ENCODE measurements at regions not wholly inside any gene's neighbourhood (a gene's known extent, or its start where the extent isn't known, plus 50 kb on each side); places are given as distances from the start of the nearest gene placed in this dataset.

DNA sequence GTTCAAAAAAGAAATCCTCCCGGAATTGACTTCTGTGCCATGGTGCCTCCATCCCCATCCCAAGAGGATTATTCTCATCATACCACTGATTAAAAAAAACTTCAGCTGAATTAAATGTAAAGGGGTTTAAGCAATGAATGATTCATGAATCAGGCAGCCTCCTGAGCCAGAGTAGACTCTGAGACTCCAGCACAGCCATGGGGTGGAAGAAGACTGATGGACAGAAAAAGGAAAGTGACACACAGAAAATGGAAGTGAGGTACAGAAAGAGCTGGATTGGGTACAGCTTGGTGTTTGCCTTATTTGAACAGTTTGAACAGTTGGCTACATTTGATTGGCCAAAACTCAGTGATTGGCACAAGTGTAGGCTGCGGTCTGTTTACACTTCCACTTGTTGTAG lies 224.8 kb upstream of the ATP10A start:
- no peaks in the 10 kb centered on the region for H3K9me3 ChIP-seq
- no peak overlapping the region for H3K4me3 ChIP-seq
- ATAC-seq, result no peak
- WGBS, 2 donors, result 89 to 90% methylated on average over 2 of the region's 2 CpGs
- H3K4me1 ChIP-seq, result peaks cover 9% of the 10 kb centered on the region
- no peaks in the 10 kb centered on the region for H3K36me3 ChIP-seq (replicated peaks in 1 of 2; ENCODE audit: insufficient read depth in 1 of 2, low read depth in 2 of 2)
- intact Hi-C loops (cut with DNase I), result no loop called here
- H3K27me3 ChIP-seq, result no peaks in the 10 kb centered on the region
- no peak overlapping the region for H3K27ac ChIP-seq
- TF ChIP-seq, protein P1, sequence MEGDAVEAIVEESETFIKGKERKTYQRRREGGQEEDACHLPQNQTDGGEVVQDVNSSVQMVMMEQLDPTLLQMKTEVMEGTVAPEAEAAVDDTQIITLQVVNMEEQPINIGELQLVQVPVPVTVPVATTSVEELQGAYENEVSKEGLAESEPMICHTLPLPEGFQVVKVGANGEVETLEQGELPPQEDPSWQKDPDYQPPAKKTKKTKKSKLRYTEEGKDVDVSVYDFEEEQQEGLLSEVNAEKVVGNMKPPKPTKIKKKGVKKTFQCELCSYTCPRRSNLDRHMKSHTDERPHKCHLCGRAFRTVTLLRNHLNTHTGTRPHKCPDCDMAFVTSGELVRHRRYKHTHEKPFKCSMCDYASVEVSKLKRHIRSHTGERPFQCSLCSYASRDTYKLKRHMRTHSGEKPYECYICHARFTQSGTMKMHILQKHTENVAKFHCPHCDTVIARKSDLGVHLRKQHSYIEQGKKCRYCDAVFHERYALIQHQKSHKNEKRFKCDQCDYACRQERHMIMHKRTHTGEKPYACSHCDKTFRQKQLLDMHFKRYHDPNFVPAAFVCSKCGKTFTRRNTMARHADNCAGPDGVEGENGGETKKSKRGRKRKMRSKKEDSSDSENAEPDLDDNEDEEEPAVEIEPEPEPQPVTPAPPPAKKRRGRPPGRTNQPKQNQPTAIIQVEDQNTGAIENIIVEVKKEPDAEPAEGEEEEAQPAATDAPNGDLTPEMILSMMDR (IDR thresholded peaks at IDR 0.05), result no peak
- TF ChIP-seq POLR2A (IDR thresholded peaks at IDR 0.05), result no peak
- DNase-seq, result no peak

DNA sequence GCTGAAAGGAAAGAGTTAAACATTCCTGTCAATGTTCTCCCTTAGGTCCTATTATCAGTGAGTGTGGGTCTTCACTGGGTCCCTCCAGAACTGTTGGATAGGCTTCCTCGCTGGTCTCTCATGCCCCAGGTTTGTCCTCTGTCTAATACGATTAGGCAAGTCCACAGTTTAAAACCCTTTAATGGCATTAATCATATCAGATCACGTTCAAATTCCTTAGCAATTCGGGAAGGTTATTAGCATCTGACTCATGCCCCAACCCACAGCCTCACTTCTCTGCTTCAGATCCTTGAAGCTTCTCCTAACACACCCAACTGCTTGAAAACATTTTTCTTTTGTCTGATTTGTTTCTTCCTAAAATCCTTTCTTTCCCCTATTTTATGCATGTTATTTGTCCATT lies 224.3 kb upstream of the ATP10A start:
- ATAC-seq, result no peak
- WGBS, 2 donors, result 53 to 57% methylated on average over 4 of the region's 4 CpGs

DNA sequence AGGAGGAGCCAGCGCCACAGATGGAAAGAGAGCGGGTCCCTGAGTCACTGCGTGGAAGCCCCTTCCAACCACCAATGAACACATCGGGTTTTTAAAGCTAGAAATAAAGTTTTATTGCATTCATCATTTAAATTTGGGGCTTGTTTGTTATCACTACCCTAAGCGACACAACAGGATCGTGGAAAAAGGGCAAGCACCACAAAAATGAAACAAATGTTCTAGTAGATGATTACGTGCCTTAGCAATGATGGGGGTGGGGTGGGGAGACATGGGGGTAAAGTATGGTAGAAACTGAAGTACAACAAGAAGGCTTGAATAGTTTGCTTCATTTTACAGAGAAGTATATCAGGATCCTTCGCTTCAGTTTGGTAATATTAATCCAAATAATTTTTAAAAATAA lies 221.6 kb upstream of the ATP10A start:
- Histone ChIP-seq H3K27ac (no peak overlapping the region), H3K4me3 (no peak overlapping the region), H3K9me3 (no peaks in the 10 kb centered on the region), H3K27me3 (no peaks in the 10 kb centered on the region), H3K36me3 (replicated peaks in 1 of 2; ENCODE audit: insufficient read depth in 1 of 2, low read depth in 2 of 2) (no peaks in the 10 kb centered on the region), H3K4me1 (peaks cover 15% of the 10 kb centered on the region)
- TF ChIP-seq, protein P1 (IDR thresholded peaks at IDR 0.05), result no peak
- no peak for TF ChIP-seq POLR2A (IDR thresholded peaks at IDR 0.05)
- ATAC-seq (no peak), DNase-seq (no peak)
- 95 to 97% methylated on average over 8 of the region's 8 CpGs for WGBS, 2 donors
- intact Hi-C loops (cut with DNase I), result no loop called here

More for the DNA sequence above, 224.3 kb upstream of the ATP10A start:
- intact Hi-C loops (cut with DNase I), result no loop called here
- H3K27ac ChIP-seq, result no peak overlapping the region
- DNase-seq, result no peak
- H3K4me3 ChIP-seq, result no peak overlapping the region
- no peaks in the 10 kb centered on the region for H3K27me3 ChIP-seq
- no peaks in the 10 kb centered on the region for H3K9me3 ChIP-seq
- no peaks in the 10 kb centered on the region for H3K36me3 ChIP-seq (replicated peaks in 1 of 2; ENCODE audit: insufficient read depth in 1 of 2, low read depth in 2 of 2)
- peaks cover 9% of the 10 kb centered on the region for H3K4me1 ChIP-seq
- TF ChIP-seq POLR2A (IDR thresholded peaks at IDR 0.05), result no peak
- TF ChIP-seq, protein P1 (IDR thresholded peaks at IDR 0.05), result no peak

DNA sequence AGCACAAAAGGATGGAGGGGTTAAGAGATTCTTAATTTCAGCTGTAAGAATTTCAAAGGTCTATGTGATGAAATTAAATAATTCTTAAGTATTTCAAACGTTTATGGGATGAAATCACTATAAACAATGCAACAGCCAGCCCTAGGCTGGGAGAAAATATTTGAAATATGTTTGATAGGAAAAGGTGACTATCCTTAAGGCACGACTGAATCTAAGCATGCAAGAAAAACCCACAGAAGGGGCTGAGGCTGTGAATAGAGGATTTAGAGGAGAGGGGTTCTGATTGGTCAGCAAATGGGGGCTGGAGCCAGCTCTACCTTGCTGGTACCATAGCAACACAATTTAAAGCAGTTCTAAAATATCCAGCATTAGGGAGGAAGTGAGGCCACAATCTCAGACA lies 220.8 kb upstream of the ATP10A start:
- Histone ChIP-seq H3K9me3 (no peaks in the 10 kb centered on the region), H3K27ac (peak overlapping the region in 1 of 4 donors; percentile 98)
- WGBS, 2 donors, result 33 to 35% methylated on average over 2 of the region's 2 CpGs

DNA sequence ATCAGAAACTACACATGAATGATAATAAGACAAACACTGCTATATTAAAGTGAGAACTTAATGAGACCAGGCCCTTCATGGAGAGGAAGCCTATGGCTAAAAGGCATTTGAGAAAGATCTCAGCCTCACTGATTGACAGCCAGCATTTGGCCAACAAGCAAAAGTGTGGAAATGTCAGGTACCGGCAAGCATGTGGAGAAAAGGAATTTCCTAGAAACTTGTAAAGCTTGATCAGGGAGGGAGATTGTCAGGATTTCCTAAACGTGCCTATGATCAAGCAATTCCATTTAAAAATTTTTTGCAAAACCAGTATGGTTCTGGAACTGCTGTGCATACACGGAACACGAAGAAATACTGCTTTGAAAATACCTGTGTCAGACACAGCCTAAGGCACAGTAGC lies 220.3 kb upstream of the ATP10A start:
- H3K27me3 ChIP-seq, result no peaks in the 10 kb centered on the region
- no peaks in the 10 kb centered on the region for H3K36me3 ChIP-seq (replicated peaks in 1 of 2; ENCODE audit: insufficient read depth in 1 of 2, low read depth in 2 of 2)
- no peak for ATAC-seq
- DNase-seq, result no peak
- TF ChIP-seq POLR2A (IDR thresholded peaks at IDR 0.05), result no peak
- TF ChIP-seq, protein P1 (IDR thresholded peaks at IDR 0.05), result no peak
- H3K4me1 ChIP-seq, result peaks cover 15% of the 10 kb centered on the region
- H3K4me3 ChIP-seq, result no peak overlapping the region
- 55 to 57% methylated on average over 4 of the region's 4 CpGs for WGBS, 2 donors
- no peaks in the 10 kb centered on the region for H3K9me3 ChIP-seq
- peak overlapping the region in 3 of 4 donors; percentile 90 to 98 (median 97) for H3K27ac ChIP-seq
- intact Hi-C loops (cut with DNase I), result no loop called here

More for the DNA sequence above, 220.8 kb upstream of the ATP10A start:
- intact Hi-C loops (cut with DNase I), result no loop called here
- DNase-seq (no peak), ATAC-seq (no peak)
- no peak overlapping the region for H3K4me3 ChIP-seq
- H3K4me1 ChIP-seq, result peaks cover 15% of the 10 kb centered on the region
- H3K36me3 ChIP-seq (replicated peaks in 1 of 2; ENCODE audit: insufficient read depth in 1 of 2, low read depth in 2 of 2), result no peaks in the 10 kb centered on the region
- no peaks in the 10 kb centered on the region for H3K27me3 ChIP-seq
- no peak for TF ChIP-seq POLR2A (IDR thresholded peaks at IDR 0.05)
- TF ChIP-seq, protein P1 (IDR thresholded peaks at IDR 0.05), result no peak

Data from body of pancreas (tissue), 4 donors.